ENCODE measurements at regions not wholly inside any gene's neighbourhood (a gene's known extent, or its start where the extent isn't known, plus 50 kb on each side); places are given as distances from the start of the nearest gene placed in this dataset.

DNA sequence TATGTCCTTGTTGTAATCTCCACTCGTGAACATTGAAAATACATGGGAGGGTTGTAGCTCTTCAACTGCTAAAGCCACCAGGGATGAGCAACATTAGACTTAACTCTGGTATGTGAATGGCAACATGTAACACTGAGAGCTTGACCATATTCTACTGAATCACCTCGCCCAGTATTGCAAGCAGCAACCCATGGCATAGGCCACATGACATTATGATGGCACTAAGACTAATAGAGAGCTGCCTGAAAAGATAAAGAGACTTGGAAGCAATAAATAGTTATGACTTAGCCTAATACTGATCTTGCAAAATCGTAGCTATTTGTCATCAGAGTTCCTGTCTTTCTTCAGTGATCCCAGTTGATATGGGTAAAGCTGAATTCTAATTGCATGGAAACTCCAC, 108.4 kb upstream of the NREP start:
- intact Hi-C loops (cut with DNase I; ENCODE audit: low total_unique reads): no loop called here
- 79 to 91% methylated on average over 3 of the region's 3 CpGs for WGBS, 2 donors
- Histone ChIP-seq H3K9me3 (no peaks in the 10 kb centered on the region), H3K36me3 (ENCODE audit: low read depth, missing control alignments) (no peaks in the 10 kb centered on the region), H3K4me3 (no peak overlapping the region), H3K4me1 (no peaks in the 10 kb centered on the region), H3K27ac (no peak overlapping the region), H3K27me3 (no peaks in the 10 kb centered on the region)
- DNase-seq: no peak
- TF ChIP-seq, protein P1, sequence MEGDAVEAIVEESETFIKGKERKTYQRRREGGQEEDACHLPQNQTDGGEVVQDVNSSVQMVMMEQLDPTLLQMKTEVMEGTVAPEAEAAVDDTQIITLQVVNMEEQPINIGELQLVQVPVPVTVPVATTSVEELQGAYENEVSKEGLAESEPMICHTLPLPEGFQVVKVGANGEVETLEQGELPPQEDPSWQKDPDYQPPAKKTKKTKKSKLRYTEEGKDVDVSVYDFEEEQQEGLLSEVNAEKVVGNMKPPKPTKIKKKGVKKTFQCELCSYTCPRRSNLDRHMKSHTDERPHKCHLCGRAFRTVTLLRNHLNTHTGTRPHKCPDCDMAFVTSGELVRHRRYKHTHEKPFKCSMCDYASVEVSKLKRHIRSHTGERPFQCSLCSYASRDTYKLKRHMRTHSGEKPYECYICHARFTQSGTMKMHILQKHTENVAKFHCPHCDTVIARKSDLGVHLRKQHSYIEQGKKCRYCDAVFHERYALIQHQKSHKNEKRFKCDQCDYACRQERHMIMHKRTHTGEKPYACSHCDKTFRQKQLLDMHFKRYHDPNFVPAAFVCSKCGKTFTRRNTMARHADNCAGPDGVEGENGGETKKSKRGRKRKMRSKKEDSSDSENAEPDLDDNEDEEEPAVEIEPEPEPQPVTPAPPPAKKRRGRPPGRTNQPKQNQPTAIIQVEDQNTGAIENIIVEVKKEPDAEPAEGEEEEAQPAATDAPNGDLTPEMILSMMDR (IDR thresholded peaks at IDR 0.05): no peak
- no peak for TF ChIP-seq POLR2A (IDR thresholded peaks at IDR 0.05)

DNA sequence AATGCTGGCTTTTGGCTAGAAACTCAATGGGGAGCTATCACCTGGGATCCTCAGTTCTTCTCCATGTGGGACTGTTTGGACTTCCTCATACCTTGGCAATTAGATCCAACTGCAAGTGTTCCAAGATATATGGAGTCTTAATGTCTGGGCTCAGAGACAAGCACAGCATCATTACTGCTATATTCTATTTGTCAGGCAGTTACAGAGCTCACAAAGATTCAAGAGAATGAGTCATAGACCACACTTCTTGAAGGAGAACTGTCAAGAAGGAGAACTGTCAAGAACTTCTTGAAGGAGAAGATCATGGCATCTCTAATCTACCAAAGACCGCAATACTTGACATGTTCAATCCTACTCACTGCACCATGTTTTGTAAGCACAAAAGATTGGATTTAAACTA, 106.8 kb upstream of the NREP start:
- TF ChIP-seq, protein P1 (IDR thresholded peaks at IDR 0.05): no peak
- TF ChIP-seq POLR2A (IDR thresholded peaks at IDR 0.05): no peak
- no peak overlapping the region for H3K27ac ChIP-seq
- H3K4me1 ChIP-seq: peaks cover 7% of the 10 kb centered on the region
- H3K27me3 ChIP-seq: no peaks in the 10 kb centered on the region
- no peak for DNase-seq
- no peaks in the 10 kb centered on the region for H3K9me3 ChIP-seq
- H3K36me3 ChIP-seq (ENCODE audit: low read depth, missing control alignments): no peaks in the 10 kb centered on the region
- intact Hi-C loops (cut with DNase I; ENCODE audit: low total_unique reads): no loop called here
- 89 to 100% methylated on average over 1 of the region's 1 CpG for WGBS, 2 donors
- H3K4me3 ChIP-seq: no peak overlapping the region

DNA sequence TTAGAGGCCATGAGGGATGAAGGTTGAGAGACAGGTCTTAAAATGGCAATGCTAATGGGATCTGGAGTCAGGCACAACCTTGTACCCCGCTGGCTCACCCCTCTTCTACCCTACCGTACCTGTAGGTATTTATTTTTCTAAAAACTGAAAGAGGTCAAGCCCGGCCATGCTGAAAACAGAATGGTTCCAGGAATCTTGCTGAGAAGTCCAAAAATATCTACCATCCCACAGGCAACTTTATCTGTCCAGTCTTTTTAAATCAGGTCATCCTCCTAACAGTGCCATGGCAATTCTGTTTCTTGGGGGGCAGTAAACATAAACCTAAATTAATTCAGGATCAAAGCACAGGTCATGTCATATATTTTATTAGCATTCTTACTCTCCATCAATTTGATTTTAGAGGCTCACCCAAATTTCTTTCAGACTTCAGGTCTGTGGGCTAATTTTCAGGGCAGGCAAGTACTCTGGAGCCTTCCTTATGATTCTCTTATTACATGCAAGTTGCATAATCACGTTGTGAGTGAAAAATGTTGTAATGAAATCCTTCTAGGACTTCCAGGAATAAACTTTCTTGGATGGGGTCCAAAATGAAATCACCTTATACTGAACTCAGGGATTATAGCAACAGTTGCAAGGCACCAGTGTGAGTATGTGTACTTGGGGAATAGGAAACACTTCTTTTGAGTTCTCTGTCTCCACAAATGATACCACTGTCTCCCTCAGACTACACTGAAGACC, 102.7 kb upstream of the NREP start:
- no peaks in the 10 kb centered on the region for H3K9me3 ChIP-seq
- intact Hi-C loops (cut with DNase I; ENCODE audit: low total_unique reads): no loop called here
- no peak overlapping the region for H3K4me3 ChIP-seq
- 49 to 54% methylated on average over 4 of the region's 4 CpGs for WGBS, 2 donors
- H3K27ac ChIP-seq: no peak overlapping the region
- H3K36me3 ChIP-seq (ENCODE audit: low read depth, missing control alignments): no peaks in the 10 kb centered on the region
- no peak for DNase-seq
- peaks cover 7% of the 10 kb centered on the region for H3K4me1 ChIP-seq
- no peaks in the 10 kb centered on the region for H3K27me3 ChIP-seq
- TF ChIP-seq, protein P1 (IDR thresholded peaks at IDR 0.05): no peak
- TF ChIP-seq POLR2A (IDR thresholded peaks at IDR 0.05): no peak

DNA sequence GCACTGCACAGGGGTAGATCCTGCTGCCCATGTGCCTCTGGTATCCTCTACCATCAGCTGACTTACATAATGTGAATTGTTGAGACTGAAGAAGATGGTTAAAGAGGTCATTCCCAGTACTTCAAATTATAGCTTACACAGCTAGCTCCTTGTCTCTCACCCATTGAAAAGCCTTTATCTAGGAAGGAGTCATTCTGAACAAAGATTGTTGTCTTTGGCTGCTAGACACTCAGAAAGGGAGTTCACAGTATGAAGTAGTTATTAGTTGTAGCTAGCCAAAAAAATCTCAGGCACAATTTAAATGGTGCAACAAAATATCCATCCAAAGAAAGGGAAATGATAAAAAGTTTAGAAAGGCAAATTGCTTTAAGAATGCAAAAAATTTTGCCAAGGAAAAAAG, 102.0 kb upstream of the NREP start:
- H3K4me3 ChIP-seq: no peak overlapping the region
- DNase-seq: no peak
- intact Hi-C loops (cut with DNase I; ENCODE audit: low total_unique reads): no loop called here
- no peaks in the 10 kb centered on the region for H3K9me3 ChIP-seq
- H3K36me3 ChIP-seq (ENCODE audit: low read depth, missing control alignments): no peaks in the 10 kb centered on the region
- H3K27me3 ChIP-seq: no peaks in the 10 kb centered on the region
- TF ChIP-seq POLR2A (IDR thresholded peaks at IDR 0.05): no peak
- TF ChIP-seq, protein P1 (IDR thresholded peaks at IDR 0.05): no peak
- peaks cover 7% of the 10 kb centered on the region for H3K4me1 ChIP-seq
- H3K27ac ChIP-seq: no peak overlapping the region

DNA sequence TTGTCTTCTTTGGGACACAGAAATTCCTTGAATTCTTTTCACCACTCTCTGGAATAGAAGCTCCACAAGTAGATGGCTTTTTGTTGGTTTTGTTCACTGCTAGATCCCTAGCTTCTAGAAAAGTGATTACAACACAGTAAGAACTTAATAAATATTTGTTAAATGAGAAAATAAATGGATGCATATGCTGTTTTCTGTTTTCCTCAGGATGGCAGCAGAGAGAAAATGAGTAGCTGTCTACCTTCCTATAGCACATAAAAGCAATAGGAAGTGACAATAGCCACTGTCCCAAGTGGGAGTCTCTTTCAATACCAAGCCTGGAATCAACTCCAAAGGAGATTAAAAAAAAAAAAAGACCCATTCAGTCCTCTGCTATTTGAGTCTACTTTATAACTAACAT, 100.6 kb upstream of the NREP start:
- Histone ChIP-seq H3K27ac (no peak overlapping the region), H3K4me3 (no peak overlapping the region), H3K36me3 (ENCODE audit: low read depth, missing control alignments) (no peaks in the 10 kb centered on the region), H3K27me3 (no peaks in the 10 kb centered on the region), H3K4me1 (peaks cover 7% of the 10 kb centered on the region), H3K9me3 (no peaks in the 10 kb centered on the region)
- intact Hi-C loops (cut with DNase I; ENCODE audit: low total_unique reads): no loop called here
- no peak for DNase-seq
- TF ChIP-seq, protein P1 (IDR thresholded peaks at IDR 0.05): no peak
- no peak for TF ChIP-seq POLR2A (IDR thresholded peaks at IDR 0.05)
